Activated naive CD8-positive, alpha-beta T cell treated with anti-CD3 and anti-CD28 coated beads for 36 hours (primary cell): ENCODE measurements at regions not wholly inside any gene's neighbourhood (a gene's known extent, or its start where the extent isn't known, plus 50 kb on each side); places are given as distances from the start of the nearest gene placed in this dataset.
"Not testable (repeated sequence)": the region's sequence is repeated elsewhere in the genome, so short reads cannot be mapped to it uniquely, and the experiment has no call there.

Experiments used
- DNase-seq: peaks from one replicate; pipeline ENCODE4 v3.0.0; 2021
- H3K27ac Mint-ChIP-seq: one replicate; pipeline ENCODE4 v1.8.0; 2022; ENCODE audit warnings: mild to moderate bottlenecking, moderate library complexity, mixed read lengths
- H3K27me3 Mint-ChIP-seq: one replicate; pipeline ENCODE4 v1.8.0; 2022; ENCODE audit warnings: mild to moderate bottlenecking, mixed read lengths
- H3K36me3 Mint-ChIP-seq: one replicate; pipeline ENCODE4 v1.8.0; 2021; ENCODE audit warnings: mild to moderate bottlenecking, mixed read lengths
- H3K4me1 Mint-ChIP-seq: one replicate; pipeline ENCODE4 v1.8.0; 2021; ENCODE audit warnings: mixed read lengths
- H3K4me3 Mint-ChIP-seq: one replicate; pipeline ENCODE4 v1.8.0; 2022; ENCODE audit warnings: mild to moderate bottlenecking, moderate library complexity, mixed read lengths
- H3K9me3 Mint-ChIP-seq: one replicate; pipeline ENCODE4 v1.8.0; 2022; ENCODE audit warnings: mixed read lengths

DNA sequence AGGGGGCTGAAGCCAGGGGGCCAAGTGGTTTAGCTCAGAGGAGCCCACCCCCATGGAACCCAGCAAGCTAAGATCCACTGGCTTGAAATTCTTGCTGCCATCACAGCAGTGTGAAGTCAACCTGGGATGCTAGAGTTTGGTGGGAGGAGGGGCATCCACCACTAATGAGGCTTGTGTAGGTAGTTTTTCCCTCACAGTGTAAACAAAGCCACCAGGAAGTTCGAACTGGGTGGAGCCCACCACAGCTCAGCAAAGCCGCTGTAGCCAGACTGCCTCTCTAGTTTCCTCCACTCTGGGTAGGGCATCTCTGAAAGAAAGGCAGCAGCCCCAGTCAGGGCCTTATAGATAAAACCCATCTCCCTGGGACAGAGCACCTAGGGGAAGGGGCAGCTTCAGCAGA, 187.4 kb upstream of the CENPE start:
- not testable (repeated sequence) for H3K27me3 Mint-ChIP-seq, DNase-seq, H3K36me3 Mint-ChIP-seq, H3K4me3 Mint-ChIP-seq, H3K4me1 Mint-ChIP-seq, H3K27ac Mint-ChIP-seq
- H3K9me3 Mint-ChIP-seq: peaks cover 19% of the 10 kb centered on the region

DNA sequence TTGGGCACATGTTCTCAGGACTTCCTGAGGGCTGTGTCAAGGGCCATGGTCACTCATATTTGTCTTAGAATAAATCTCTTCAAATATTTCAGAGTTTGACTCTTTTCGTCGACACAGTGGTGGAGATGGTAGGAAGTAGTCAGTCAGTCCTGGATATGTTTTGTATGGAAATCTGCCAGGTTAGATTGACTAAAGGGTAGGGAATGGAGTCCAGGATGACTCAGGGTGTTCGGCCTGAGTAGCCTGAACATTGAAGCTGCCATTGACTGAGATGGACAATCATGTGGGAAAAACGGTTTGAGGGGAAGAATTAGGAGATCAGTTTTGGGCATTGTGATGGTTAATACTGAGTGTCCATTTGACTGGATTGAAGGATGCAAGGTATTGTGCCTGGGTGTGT, 177.1 kb upstream of the CENPE start:
- Mint-ChIP-seq H3K27ac (no peak overlapping the region), H3K4me1 (no peaks in the 10 kb centered on the region), H3K27me3 (no peaks in the 10 kb centered on the region), H3K36me3 (no peaks in the 10 kb centered on the region), H3K9me3 (no peaks in the 10 kb centered on the region), H3K4me3 (no peak overlapping the region)
- no peak for DNase-seq

DNA sequence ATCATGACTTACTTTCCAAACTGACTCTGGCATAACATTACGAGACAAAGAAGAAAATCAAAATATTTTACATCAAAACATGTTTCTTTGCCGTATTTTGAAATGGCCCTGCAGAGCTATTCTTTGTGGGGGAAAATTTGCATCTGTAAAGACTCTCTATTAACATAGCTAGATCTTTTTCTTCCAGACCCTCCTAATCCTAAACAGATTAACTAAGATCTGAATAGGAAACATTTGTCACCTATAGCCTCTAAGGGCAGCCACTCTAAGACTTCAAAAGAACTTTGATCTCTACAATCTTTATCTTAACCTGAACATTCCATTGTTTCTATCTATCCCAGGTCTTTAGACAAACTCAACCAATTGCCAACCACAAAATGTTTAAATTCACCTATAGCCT, 176.6 kb upstream of the CENPE start:
- Mint-ChIP-seq H3K4me3 (no peak overlapping the region), H3K27me3 (no peaks in the 10 kb centered on the region), H3K27ac (no peak overlapping the region), H3K36me3 (no peaks in the 10 kb centered on the region), H3K4me1 (no peaks in the 10 kb centered on the region), H3K9me3 (no peaks in the 10 kb centered on the region)
- no peak for DNase-seq

GRCh38 chr4:103374306-103374705, 176.2 kb upstream of the CENPE start:
- Mint-ChIP-seq H3K4me1 (no peaks in the 10 kb centered on the region), H3K27ac (no peak overlapping the region), H3K4me3 (no peak overlapping the region), H3K9me3 (no peaks in the 10 kb centered on the region), H3K36me3 (no peaks in the 10 kb centered on the region), H3K27me3 (no peaks in the 10 kb centered on the region)
- no peak for DNase-seq

- Mint-ChIP-seq H3K27ac (no peak overlapping the region), H3K36me3 (no peaks in the 10 kb centered on the region), H3K27me3 (no peaks in the 10 kb centered on the region), H3K4me3 (no peak overlapping the region), H3K4me1 (no peaks in the 10 kb centered on the region), H3K9me3 (no peaks in the 10 kb centered on the region)
- no peak for DNase-seq
These were observed 173.9 kb upstream of the CENPE start for GRCh38 chr4:103372002-103372558.

DNA sequence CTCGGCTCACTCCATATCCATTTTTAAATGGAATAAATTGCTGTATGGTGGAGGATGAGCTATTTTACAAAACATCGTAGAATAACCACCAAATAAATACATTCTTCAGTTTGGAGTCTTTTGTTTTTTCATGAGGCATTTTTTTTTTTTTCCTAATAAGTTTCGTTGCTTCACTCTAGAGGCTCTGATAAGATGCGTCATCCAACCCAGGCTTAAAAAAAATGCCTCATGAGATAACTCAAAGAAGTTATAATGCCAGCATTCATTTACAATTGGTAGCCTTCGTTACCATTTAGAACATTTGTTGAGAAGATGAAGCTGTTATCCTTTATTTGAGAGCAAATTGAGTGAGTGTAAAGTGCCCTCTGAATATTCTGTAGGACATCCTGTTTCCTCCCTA, 172.2 kb upstream of the CENPE start:
- no peak overlapping the region for H3K4me3 Mint-ChIP-seq

GRCh38 chr4:103365285-103365684, 167.1 kb upstream of the CENPE start:
- Mint-ChIP-seq H3K9me3 (no peaks in the 10 kb centered on the region), H3K36me3 (peaks cover 2% of the 10 kb centered on the region), H3K4me1 (no peaks in the 10 kb centered on the region), H3K4me3 (no peak overlapping the region), H3K27ac (no peak overlapping the region), H3K27me3 (no peaks in the 10 kb centered on the region)
- DNase-seq: no peak

More for the DNA sequence above, 172.2 kb upstream of the CENPE start:
- Mint-ChIP-seq H3K4me1 (no peaks in the 10 kb centered on the region), H3K27me3 (no peaks in the 10 kb centered on the region), H3K9me3 (no peaks in the 10 kb centered on the region), H3K27ac (no peak overlapping the region), H3K36me3 (no peaks in the 10 kb centered on the region)
- no peak for DNase-seq

- no peak for DNase-seq
- Mint-ChIP-seq H3K9me3 (peaks cover 7% of the 10 kb centered on the region), H3K4me3 (no peak overlapping the region), H3K27me3 (no peaks in the 10 kb centered on the region), H3K4me1 (no peaks in the 10 kb centered on the region), H3K36me3 (peaks cover 2% of the 10 kb centered on the region), H3K27ac (no peak overlapping the region)
These were observed 165.9 kb upstream of the CENPE start for GRCh38 chr4:103364083-103364482.

DNA sequence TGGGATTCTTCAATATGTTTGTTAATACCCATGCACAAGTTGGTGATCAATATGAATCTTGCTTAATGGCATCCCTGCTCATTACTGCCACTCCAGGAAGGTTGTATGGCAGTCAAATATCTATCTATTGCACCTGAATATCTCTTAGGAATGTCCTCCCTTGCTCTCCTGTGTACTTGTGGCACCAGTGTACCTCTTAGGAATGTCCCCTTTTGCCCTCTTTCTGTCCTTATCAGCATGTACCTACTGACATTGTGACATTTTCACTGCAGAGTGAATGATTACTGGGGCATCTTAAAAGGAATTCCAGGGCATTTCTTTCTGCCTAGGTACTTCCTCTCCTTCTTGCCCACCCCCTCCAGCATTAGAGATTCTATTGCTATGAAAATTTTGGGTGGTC, 163.8 kb upstream of the CENPE start:
- Mint-ChIP-seq H3K27ac (no peak overlapping the region), H3K27me3 (no peaks in the 10 kb centered on the region), H3K4me3 (no peak overlapping the region), H3K36me3 (peaks cover 2% of the 10 kb centered on the region), H3K4me1 (no peaks in the 10 kb centered on the region), H3K9me3 (peaks cover 8% of the 10 kb centered on the region)
- DNase-seq: no peak

GRCh38 chr4:103359900-103360299, 161.8 kb upstream of the CENPE start:
- Mint-ChIP-seq H3K27ac (no peak overlapping the region), H3K27me3 (no peaks in the 10 kb centered on the region), H3K4me3 (no peak overlapping the region), H3K4me1 (no peaks in the 10 kb centered on the region), H3K36me3 (peaks cover 2% of the 10 kb centered on the region), H3K9me3 (peaks cover 8% of the 10 kb centered on the region)
- DNase-seq: no peak

DNA sequence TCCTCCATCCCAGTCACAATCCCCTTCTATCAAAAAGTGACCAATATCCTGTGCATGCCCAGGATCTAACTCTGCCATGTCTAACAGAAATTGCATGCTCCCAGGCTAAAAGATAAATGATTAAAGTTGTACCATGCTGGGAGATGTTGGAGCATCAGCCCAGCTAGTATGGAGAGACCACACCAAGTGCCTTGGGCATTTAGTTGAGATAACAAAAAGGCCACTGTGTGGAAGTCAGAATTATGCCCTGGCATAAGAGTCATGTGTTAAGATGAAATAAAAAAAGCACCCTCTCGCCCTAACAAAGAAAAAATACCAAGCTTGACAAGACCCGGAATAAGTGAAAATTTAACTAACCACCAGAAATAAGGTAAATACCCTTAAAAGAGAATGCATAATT, 155.9 kb upstream of the CENPE start:
- Mint-ChIP-seq H3K27ac (no peak overlapping the region), H3K9me3 (peaks cover under 1% of the 10 kb centered on the region), H3K4me3 (no peak overlapping the region), H3K36me3 (no peaks in the 10 kb centered on the region), H3K27me3 (no peaks in the 10 kb centered on the region), H3K4me1 (no peaks in the 10 kb centered on the region)
- DNase-seq: no peak

DNA sequence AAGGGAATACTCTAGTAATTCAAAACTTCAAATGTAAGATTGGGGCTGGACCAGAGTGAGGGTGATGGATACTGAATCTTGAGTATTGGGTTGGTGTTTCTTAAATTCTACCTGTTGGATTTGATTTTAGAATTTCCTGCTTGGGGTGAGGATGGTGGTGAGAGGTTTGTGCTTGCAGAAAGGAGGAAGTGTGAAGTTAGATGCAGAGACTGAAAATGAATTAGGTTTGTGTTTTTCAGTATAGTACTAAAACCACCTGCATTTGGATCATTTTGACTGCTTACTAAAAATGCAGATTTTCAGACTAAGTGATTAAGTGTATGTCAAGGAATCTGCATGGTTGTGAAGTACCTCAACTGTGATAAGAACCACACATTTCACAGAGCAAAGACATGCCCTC, 131.5 kb upstream of the CENPE start:
- Mint-ChIP-seq H3K36me3 (no peaks in the 10 kb centered on the region), H3K27ac (no peak overlapping the region), H3K9me3 (peaks cover 2% of the 10 kb centered on the region), H3K4me3 (no peak overlapping the region), H3K4me1 (no peaks in the 10 kb centered on the region), H3K27me3 (no peaks in the 10 kb centered on the region)
- DNase-seq: no peak

GRCh38 chr4:103324811-103325210, 126.7 kb upstream of the CENPE start:
- H3K27me3 Mint-ChIP-seq: no peaks in the 10 kb centered on the region
- no peak overlapping the region for H3K27ac Mint-ChIP-seq
- DNase-seq: no peak
- H3K36me3 Mint-ChIP-seq: no peaks in the 10 kb centered on the region
- H3K4me1 Mint-ChIP-seq: no peaks in the 10 kb centered on the region
- no peak overlapping the region for H3K4me3 Mint-ChIP-seq
- H3K9me3 Mint-ChIP-seq: no peaks in the 10 kb centered on the region

DNA sequence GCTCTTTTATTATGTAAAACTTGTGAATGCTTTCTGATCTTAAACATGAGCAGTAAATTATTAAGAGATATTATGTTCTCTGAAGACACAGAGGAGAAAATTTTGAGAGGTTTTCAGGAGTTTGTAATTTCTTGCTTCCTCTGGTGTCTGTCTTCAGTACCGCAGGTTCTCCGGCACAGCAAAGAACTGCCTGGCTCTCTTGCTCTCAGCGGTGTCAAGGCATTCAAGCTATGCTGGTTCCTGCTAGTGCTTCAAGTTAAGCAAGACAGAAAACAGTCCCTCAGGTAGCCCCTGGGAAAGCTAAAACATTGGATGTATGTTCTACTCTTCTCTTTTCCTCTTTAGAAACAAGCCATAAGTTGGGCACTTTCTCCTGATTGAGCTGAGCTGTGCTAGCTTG, 120.2 kb upstream of the CENPE start:
- peaks cover 14% of the 10 kb centered on the region for H3K9me3 Mint-ChIP-seq
- no peak overlapping the region for H3K4me3 Mint-ChIP-seq
- DNase-seq: no peak
- no peaks in the 10 kb centered on the region for H3K4me1 Mint-ChIP-seq
- H3K27me3 Mint-ChIP-seq: no peaks in the 10 kb centered on the region
- H3K36me3 Mint-ChIP-seq: peaks cover 1% of the 10 kb centered on the region
- no peak overlapping the region for H3K27ac Mint-ChIP-seq

- Mint-ChIP-seq H3K36me3 (no peaks in the 10 kb centered on the region), H3K4me1 (no peaks in the 10 kb centered on the region), H3K27ac (no peak overlapping the region), H3K4me3 (no peak overlapping the region), H3K9me3 (no peaks in the 10 kb centered on the region), H3K27me3 (peaks cover 5% of the 10 kb centered on the region)
- no peak for DNase-seq
These were observed 110.1 kb upstream of the CENPE start for GRCh38 chr4:103308248-103308561.

- no peaks in the 10 kb centered on the region for H3K36me3 Mint-ChIP-seq
- no peaks in the 10 kb centered on the region for H3K9me3 Mint-ChIP-seq
- DNase-seq: no peak
- no peaks in the 10 kb centered on the region for H3K4me1 Mint-ChIP-seq
- H3K27me3 Mint-ChIP-seq: peaks cover 5% of the 10 kb centered on the region
- H3K27ac Mint-ChIP-seq: no peak overlapping the region
- H3K4me3 Mint-ChIP-seq: no peak overlapping the region
These were observed 109.5 kb upstream of the CENPE start for GRCh38 chr4:103307453-103308247.
